ENCODE measurements at regions not wholly inside any gene's neighbourhood (a gene's known extent, or its start where the extent isn't known, plus 50 kb on each side); places are given as distances from the start of the nearest gene placed in this dataset.

DNA sequence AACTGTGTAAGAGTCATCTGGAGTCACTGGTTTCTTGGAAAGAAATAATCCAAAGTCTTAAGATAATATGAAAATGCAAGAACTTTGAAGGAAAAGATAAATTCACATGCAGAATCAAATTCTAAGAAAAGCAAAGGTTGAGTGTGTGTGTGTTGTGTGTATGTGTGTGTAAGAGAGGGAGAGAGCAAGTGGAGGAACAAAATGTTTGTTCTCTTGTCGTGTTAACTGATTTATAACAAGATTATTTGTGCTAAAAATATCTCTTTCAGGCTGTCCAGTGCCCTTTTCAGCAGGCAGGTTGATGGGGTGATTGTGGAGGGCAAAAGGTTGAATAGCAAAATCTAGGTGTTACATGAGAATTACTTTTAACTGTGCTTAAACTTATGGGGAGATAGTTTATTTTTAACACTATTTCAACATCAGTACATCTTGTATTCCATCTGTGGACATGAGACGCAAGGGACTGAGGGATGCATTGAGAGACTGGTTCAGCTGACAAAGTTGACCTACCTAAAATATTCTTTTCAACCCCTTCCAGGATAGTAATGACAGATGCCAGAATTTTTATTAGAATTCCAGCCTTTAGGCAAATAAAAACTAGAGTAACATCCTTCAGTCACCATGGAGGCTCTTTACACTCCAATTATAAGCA, 342.4 kb upstream of the CD180 start:
- DNase-seq: no peak

DNA sequence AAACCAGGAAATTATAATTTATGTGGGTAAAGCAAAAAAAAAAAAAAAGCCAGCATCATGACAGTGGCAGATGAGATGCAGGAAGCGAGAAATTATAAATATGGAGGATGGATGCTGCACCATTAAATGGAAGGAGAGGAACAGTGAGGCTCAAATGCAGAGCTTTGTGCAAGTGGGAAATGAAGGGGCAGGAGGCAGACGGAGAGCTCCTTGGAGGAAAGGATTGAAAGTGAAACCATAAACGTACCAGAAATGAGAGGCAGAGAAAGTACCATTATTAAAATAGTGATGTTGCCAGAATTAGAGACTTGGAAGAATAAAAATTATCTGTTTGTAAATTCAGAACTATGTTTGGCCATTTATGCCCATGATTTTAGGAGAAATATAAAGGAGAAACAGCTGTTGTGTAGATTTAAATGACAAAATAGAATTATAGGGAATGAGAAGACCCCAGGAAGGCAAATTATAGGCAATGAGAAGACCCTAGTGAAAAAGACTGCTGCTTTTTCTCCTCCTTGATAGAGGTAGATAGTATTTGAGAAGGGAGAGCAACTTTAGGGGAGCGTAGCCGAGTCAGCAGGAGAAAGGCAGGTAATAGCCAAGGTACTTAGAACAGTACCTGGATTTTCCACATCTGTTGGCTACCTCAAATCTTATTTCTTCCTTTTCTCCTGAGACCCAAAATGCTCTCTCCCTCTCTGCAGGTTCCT, 341.0 kb upstream of the CD180 start:
- DNase-seq: peak; percentile 25

DNA sequence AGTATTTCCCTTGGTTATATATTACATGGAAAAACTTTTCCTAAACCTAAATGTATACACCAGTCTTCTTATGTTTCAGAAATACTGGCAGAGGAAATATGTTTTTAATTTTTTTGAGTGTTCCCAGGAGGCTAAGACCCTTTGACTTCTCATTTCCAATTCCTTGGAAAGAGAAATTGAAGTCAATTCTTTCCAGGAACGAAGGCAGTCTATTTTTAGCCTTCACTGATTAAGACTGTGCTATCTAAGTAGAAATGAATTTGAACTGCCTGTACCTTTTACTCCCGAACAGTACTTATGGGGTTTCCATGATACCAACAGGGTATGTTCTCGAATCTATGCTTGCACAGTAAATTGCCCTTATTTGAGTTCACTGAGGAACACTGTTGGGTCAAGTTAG, 340.3 kb upstream of the CD180 start:
- DNase-seq: no peak

DNA sequence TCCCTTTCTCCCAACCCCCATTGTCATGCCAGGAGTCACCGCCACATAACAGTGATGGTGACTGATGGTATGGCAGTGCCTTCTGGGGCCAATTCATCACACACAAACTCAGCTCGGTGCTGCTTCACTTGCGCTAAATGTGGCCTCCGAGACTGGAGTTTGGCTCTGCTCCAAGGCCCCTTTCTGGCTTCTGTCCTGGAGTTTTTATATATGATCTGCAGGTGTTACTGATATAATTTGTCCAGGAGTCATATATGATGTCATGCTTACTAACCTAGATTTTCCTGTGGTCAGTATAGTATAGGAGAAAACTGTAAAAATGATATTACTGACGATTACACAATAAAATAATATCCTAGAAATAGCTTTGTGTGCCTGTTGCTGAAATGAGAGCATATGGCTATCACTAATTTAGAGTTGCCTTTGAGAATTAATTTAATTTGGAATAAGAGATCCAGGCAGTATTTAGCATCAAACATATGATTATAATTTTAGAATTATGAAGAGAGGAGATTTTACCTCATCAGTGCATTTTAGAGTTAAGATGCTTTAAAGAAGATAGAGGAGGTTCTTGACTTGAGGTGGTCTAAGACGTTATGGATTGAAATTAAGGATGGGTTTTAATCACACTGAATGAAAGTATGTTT, 334.1 kb upstream of the CD180 start:
- DNase-seq: no peak

DNA sequence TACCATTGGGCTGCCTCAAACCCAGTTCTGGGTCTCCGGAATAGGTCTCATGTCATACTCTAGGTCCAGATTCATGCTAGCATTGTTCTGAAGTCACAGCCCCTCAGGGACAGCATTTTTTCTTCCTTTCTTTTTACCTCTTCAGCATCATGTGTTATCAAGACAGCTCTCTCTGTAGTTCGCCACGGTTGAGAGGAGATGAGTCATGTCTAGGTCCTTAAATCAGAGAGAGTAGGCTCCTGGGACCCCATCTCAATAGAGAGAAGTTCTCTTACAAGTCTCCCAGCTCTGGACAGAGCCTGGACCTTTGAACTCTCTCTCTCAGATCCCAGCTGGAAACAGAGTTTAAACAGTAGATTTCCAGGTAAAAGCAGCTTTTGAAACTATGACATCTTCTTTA, 332.4 kb upstream of the CD180 start:
- DNase-seq: no peak

DNA sequence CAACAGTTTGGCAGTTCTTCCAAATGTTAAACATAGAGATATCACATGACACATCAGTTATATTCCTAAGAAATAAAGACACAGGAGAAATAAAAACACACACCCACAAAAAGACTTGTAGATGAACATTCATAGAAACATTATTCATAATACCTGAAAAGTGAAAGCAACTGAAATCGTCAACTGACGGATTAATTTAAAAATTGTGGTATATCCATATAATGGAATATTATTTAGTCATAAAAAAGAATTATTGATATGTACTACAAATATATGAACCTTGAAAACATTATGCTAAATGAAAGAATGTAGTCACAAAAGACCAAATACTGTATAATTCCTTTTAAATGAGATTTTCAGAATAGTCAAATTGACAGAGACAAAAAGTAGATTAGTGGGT, 330.2 kb upstream of the CD180 start:
- no peak for DNase-seq

DNA sequence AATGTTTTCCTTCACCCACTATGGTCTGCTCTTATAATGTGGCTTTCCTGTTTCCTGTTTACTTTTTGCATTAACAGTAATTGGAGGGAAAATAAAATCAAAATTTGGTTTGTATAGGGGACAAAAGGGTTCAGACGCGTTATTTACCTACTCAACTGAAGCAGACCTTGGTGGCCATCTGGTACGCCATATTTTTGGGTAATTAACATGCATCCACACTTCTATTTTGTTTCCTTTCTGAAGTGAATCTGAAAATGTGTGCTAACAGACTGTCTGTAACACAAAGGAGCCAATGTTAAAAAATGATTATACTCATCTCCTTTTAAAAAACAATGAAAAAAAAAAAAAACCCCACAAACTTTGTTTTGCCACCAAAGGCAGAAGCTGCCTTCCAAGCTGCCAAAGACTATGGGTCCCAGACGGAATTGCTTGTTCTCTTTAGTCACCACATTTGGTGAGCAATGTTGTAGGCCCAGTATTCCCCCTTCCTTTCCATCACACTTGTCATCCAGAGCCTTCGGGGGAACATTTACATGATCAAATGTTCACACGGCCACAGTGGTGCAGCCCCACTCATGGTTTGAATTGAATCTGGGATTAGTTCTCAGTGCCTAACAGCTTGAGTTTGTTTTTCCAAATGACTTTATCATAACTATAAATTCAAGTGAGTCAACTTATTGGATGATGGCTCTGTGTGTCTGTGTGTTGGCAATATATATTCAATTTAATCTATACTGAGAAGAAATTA, 323.7 kb upstream of the CD180 start:
- no peak for DNase-seq

DNA sequence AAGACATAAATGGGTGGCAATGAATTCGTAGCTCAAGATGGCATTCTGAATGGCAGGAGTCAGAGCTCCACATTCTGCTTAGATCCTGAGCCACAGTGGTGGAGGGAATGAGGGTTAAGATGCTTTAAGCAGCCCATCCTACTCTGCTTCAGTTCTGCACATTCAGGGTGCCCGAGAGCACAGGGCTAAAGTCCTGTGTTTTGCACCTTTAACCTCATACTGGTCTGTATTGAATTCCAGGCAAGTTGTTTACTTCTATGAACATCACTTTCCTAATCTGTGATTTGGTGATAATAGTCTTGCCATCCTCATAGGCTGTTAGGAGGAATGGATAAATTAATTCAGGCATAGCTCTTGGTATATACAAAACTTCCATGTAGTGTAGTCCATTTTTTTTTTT, 321.6 kb upstream of the CD180 start:
- no peak for DNase-seq

DNA sequence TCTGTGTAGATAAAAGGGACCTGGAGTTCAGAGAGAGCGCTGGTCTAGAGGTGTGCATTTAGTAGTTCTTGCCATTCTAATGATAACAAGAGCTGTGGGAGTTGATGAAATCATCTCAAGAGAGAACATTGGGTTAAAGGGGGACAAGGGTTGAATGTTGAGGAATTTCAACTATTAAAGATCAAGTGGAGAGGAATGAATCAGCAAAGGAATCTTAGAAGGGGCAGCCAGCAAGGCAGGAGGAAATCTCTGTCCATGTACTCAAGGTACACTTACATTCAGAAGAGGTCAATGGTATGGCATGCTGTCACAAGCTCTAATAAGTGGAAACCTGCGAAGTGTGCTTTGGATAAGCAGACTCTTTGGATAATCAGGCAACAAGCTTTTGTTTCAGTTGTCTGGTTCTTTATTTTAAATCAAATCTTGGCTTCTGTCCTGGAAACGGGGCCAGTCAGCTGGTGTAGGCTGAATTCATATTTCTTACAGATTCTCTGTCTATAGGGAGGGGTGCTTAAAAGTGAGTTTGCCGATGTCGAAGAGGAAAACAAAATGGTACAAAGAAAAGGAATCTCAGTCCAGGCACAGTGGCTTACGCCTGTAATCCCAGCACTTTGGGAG, 320.5 kb upstream of the CD180 start:
- no peak for DNase-seq

DNA sequence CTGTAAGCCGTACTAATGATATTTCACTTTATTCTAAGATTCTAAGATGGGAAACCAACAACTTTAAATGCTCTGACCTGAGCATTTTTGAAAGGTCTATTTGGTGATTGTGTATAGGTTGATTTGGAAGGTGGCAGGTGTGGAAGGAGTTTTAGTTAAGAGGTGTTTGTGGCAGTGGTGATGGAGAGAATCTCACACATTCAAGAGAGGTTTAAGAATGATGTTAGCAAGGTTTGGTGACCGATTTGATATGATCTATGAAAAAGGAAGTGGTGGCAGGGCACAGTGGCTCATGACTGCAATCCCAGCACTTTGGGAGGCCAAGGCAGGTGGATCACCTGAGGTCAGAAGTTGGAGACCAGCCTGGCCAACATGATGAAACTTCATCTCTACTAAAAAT, 319.2 kb upstream of the CD180 start:
- peak; percentile 29 for DNase-seq

DNA sequence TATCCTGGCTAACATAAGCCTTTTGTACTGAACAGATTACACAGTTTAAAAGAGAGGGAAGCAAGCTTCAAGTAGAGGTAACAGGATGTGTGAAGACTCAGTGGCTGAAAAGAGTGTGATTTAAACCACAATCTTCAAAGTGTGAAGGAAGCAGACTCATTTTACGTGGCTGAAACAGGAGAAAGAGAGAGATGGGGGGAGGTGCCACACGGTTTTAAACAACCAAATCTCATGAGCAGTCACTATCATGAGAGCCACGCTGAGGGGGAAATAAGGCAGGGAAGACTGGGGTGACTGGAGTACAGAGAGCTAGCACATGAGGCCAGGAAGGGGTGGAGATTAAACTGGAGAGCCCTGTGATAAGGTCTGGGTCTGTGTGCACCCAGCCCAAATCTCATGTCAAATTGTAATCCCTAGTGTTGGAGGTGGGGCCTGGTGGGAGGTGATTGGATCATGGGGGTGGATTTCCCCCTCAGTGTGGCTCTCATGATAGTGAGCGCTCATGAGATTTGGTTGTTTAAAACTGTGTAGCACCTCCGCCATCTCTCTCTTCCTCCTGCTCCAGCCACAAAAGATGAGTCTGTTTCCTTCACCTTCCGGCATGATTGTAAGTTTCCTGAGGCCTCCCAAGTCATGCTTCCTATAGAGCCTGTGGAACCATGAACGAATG, 318.6 kb upstream of the CD180 start:
- peak; percentile 55 for DNase-seq

DNA sequence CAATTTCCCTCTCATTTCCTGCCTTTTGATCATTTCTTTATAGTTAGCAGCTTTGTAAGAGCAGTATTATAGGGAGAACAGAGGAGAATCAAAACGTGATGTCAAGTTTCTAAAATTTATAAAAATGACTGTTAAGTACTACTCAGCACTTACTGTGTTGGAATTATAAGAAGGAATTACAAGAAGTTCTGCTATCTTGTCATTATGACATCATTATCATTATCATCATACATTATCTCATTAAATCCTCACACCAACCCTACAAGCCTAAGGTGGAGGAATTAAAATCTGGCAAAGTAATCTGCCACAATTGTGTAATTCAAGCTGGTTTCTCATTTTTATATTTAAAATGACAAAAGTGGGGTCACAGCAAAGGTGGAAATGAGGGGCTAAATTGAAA, 316.2 kb upstream of the CD180 start:
- DNase-seq: no peak

DNA sequence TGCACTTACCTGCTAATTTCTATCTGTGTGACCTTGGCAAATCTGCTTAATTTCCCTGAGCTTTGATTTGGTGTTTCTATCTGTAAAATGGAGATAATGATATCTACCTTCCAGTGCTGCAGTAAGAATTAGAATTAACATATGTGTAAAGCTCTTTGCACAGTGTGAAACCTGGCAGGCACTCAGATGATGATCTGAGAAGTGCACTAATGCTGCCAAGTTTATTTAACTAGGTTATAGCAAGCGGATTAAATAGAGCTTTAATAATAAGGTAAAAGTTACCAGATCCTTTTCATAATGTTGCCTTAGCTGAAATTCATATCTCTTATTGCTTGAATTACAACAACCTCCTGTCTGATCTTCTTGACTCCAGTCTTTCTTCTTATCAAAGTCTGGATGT, 315.3 kb upstream of the CD180 start:
- DNase-seq: no peak

DNA sequence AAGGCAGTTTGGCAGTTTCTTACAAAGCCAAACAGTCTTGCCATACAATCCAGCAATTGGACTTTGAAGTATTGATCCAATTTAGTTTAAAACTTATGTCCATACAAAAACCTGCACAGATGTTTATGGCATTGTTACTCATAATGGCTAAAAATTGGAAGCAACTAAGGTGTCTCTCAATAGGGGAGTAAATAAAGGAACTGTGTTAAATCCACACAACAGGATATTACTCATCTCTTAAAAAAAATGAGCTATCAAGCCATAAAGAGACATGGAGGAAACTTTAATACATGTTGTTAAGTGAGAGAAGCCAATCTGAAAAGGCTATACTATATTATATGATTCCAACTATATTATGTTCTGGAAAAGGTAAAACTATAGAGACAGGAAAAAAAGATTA, 313.6 kb upstream of the CD180 start:
- no peak for DNase-seq

DNA sequence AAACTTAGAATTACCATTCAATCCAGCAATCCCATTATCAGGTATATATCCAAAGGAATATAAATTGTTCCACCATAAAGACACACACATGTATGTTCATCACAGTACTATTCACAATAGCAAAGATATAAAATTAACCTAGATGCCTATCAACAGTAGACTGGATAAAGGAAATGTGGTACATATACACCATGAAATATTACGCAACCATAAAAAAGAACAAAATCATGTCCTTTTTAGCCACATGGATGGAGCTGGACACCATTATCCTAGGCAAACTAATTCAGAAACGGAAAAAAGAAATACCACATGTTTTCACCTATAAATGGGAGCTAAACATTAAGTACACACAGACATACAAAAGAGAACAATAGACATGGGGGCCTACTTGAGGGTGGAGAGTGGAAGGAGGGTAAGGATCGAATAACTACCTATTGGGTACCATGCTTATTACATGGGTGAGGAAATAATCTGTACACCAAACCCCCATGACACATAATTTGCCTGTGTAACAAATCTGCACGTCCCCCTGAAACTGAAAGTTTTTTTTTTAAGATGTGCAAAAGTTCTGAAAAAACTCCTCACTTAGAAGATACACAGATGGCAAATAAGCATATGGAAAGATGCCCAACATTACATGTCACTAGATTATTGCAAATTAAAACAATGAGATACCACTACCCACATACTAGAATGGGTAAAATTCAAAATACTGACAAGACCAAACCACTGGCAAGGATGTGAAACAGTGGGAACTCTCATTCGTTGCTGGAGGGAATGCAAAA, 313.0 kb upstream of the CD180 start:
- DNase-seq: no peak

DNA sequence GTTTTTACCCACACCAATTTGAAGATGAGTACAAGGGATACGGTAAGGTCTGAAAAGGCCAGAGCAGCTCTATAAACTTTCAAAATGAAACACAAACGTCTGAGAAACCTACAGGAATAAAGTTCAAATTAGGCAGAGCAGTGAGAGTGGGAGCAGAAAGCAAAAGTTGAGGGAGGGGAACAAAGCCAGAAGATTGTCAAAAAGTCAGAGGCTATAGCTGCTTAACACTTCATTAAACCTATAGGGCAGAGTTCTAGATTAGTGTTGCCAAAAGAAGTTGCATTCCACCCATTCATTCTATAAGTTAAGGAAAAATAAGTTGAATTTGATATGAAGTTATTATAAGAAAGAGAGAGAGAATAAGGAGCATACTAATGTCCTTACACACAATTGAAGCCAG, 309.6 kb upstream of the CD180 start:
- no peak for DNase-seq

DNA sequence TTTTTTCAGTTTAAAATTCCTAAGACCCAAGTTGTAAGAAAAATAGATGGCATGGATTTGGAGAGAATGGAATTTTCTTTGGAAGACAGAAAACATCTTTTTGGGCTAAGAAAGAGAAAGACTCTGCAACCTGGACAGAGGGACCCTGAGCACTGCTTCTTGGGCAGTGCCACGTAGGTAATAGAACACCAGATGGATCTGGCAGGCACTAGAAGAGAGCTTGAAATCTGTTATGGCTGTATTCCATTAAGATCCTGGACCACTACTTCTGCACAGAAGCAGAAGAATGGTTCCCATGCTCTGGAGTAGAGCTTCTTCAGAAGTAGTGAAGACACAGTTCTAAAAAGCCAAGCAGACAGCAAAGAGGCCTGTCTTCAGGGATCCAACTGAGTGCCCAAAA, 306.4 kb upstream of the CD180 start:
- DNase-seq: no peak

DNA sequence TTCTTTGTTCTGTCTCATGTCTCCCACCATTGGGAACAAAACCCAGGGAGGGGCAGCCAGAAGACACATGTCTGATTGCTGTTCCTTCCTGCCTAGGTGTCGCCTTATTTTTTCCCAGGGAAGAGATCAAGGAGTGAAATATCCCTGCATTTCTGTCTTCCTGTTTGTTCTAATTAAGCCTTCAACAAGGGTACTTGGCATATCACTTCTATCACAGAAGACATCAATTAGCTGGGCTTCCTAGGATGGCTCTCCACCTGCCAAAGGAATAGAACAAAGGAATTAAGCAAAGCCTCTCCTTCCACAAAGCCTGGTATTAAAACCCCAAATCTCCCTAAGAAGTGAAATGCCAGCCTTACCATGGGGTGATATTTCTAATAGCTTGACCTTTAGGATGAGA, 299.5 kb upstream of the CD180 start:
- no peak for DNase-seq

DNA sequence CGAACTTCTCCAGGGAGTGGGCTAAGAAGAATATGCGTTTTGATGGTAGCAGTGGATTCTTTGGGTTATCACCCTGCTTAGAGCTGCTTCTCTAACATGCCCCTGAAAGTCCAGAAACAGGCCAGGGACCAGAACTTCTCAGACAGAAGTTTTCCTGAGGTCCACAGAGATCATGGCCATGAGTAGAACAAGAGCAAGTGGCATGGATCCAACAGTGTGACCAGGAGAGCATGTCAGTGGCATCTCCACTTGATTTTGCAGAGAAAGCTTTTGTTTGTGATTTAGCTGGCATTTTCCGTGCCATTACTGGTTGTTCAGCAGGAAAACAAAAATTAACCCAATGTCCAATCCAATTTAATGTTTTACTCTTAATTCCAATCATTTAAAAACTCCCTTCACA, 298.5 kb upstream of the CD180 start:
- DNase-seq: no peak

DNA sequence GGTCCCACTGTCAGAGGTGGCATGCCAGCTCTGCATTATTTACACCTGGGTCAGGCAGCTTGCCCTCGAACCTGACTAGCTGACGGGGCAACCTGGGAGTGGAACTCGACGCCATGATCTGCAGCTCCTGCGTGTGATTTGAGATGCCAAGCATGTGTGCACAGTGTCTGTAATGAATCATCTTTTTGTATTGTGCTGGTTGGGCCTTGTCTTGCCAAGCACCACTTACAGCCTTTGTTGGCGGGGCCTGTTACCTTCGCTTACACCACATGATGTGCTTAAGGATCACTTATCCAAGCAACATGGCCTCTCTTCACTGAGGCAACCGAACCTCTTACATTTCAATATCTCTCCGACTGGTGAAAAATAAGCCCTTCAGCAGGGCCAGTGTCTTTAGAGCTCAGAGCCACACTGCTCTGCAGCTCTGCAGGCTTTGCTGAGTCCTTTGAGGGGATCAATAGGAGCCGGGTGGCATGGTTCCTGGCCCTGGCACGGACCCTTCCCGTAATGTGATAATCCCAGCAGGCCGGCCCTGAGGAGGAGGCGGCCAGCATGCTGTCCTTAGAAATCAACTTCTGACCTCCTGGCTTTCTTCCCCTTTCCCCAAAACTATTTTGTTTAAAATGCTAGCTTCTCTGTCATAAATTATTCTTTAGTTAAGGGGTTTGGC, 297.7 kb upstream of the CD180 start:
- DNase-seq: no peak

DNA sequence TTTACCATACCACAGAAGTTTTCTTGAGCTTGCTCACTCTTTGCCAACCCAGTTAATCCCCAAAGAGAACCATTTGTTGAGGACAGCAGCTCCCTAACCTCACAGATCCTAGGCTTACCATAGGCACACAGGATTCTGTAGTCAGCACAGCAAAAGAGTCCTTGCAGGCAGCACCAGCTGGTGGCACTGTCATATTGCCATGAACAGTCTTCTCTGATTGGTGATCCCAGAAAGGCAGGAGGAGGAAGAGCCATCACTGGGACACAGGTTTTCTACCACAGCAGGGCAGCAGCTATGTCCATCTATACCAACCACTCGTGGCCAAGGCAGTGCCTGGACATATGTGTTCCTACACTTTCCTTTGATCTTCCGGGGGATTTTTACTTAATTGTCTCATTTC, 297.1 kb upstream of the CD180 start:
- DNase-seq: peak; percentile 8

Measured in CD4-positive, alpha-beta T cell treated with Interleukin-10 for 1 hour (primary cell).